Fibroblast of villous mesenchyme (primary cell): ENCODE measurements at regions not wholly inside any gene's neighbourhood (a gene's known extent, or its start where the extent isn't known, plus 50 kb on each side); places are given as distances from the start of the nearest gene placed in this dataset.
"Not testable (repeated sequence)": the region's sequence is repeated elsewhere in the genome, so short reads cannot be mapped to it uniquely, and the experiment has no call there.

Experiments
- DNase-seq: peaks from one replicate; pipeline ENCODE4 v3.0.0-alpha.2; 2010; ENCODE audit warnings: low read depth
- H3K4me3 ChIP-seq: 2 replicates; pipeline ENCODE4 v1.5.1; 2011; ENCODE audit warnings: low read depth, mild to moderate bottlenecking, low read length
- TF ChIP-seq, protein P1 (sequence below): IDR thresholded peaks from 2 replicates; pipeline ENCODE4 v1.5.1; 2012; ENCODE audit warnings: low read depth, mild to moderate bottlenecking, low read length; ENCODE audit not compliant: insufficient read depth

DNA sequence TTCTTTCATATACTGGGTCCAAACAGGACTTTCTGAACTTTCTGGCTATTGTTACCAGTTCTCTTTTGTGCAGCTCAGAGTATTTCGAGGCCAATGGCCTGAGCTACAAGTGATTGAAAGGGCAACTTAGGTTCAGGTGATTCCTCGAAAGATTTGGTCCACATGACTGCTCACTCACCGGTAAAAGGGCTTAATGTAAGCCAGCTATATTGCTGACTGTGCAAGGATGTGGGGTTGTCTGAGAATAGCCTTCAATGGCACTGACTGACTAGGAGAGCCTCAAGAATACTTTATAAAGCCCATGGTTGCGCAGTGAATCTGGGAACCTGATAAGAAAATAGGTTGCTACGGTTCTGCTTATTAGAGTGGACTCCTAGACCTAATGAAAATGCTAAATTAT, 269.0 kb downstream of the SEC16B start:
- H3K4me3 ChIP-seq: no peak overlapping the region
- TF ChIP-seq, protein P1, sequence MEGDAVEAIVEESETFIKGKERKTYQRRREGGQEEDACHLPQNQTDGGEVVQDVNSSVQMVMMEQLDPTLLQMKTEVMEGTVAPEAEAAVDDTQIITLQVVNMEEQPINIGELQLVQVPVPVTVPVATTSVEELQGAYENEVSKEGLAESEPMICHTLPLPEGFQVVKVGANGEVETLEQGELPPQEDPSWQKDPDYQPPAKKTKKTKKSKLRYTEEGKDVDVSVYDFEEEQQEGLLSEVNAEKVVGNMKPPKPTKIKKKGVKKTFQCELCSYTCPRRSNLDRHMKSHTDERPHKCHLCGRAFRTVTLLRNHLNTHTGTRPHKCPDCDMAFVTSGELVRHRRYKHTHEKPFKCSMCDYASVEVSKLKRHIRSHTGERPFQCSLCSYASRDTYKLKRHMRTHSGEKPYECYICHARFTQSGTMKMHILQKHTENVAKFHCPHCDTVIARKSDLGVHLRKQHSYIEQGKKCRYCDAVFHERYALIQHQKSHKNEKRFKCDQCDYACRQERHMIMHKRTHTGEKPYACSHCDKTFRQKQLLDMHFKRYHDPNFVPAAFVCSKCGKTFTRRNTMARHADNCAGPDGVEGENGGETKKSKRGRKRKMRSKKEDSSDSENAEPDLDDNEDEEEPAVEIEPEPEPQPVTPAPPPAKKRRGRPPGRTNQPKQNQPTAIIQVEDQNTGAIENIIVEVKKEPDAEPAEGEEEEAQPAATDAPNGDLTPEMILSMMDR: no peak
- DNase-seq: no peak

GRCh38 chr1:177690996-177691395, 278.9 kb downstream of the SEC16B start:
- no peak for DNase-seq

GRCh38 chr1:177687544-177687943, 282.3 kb downstream of the SEC16B start:
- TF ChIP-seq, protein P1: no peak
- no peak overlapping the region for H3K4me3 ChIP-seq
- no peak for DNase-seq

More at GRCh38 chr1:177690996-177691395, 278.9 kb downstream of the SEC16B start:
- H3K4me3 ChIP-seq: no peak overlapping the region
- TF ChIP-seq, protein P1: no peak

GRCh38 chr1:177686933-177687332, 282.9 kb downstream of the SEC16B start:
- TF ChIP-seq, protein P1: no peak
- H3K4me3 ChIP-seq: no peak overlapping the region
- DNase-seq: no peak

DNA sequence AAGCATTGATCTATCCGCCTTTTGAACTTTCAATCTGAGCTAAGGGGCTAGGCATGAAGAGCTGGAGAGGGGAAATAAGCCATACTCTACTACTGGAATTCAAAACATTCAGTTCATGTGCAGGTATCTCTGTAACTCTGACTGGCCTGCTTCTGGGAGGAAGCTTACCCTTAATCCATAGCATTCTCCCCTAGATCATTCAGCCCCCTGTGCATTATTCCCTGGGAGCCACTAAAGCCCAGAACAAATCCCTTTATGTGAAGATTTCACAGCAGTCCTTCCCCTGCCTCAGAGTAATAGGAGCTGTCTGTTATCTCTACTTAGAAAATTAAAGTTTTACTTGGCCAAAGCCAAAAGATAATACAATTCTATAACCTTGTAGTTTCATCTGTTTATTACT, 300.7 kb downstream of the SEC16B start:
- no peak overlapping the region for H3K4me3 ChIP-seq
- TF ChIP-seq, protein P1: no peak

GRCh38 chr1:177665935-177666334, 303.9 kb downstream of the SEC16B start:
- no peak for DNase-seq
- TF ChIP-seq, protein P1: no peak
- H3K4me3 ChIP-seq: no peak overlapping the region

More for the DNA sequence above, 300.7 kb downstream of the SEC16B start:
- DNase-seq: no peak

GRCh38 chr1:177664742-177665141, 305.1 kb downstream of the SEC16B start:
- H3K4me3 ChIP-seq, DNase-seq: not testable (repeated sequence)
